ENCODE measurements at regions not wholly inside any gene's neighbourhood (a gene's known extent, or its start where the extent isn't known, plus 50 kb on each side); places are given as distances from the start of the nearest gene placed in this dataset.

DNA sequence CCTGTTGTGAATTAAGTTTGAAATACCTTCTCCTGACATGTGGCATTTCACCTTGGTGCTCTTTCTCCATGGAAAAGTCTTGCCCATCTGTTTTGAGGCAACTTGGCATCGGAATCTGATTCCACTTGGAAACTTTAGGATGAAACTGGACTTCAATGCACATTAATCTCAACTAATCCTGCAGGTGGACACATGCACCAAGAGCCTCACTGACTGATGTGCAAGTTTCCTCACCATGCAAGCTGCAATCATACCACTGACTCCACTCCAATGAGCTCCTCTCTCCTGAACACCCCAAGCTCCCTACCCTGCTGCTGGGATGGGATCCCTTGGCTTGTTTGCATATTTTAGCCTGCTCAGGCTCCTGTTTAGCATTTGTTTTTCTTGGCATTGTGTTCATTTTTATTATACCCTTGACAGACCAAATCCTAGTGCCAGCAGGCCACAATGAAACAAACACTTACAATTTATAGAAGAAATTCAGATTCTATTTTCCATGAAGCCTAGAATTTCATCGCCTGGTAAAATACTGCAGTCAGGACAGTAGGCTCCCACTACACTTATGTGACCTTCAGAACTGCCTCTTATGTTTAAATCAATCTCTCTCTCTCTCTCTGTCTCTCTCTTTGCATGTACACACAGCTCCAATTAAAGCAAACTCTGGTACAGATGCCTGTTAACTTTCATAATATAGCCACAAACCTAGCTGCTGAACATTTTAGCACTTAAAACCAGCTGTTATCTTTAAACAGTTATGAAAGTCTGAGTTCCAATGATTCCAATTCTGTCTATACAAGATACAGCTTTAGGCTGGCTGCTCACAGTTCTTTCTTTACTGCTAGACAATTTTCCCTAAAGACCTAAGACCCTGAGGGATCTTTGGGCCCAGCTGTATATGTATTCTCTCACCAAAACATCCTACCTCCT is 141.5 kb downstream of the OSR1 start:
- Histone ChIP-seq H3K4me3 (ENCODE audit: low read length) (no peak overlapping the region), H2AFZ (ENCODE audit: low read depth, low read length) (no peak overlapping the region), H3K27me3 (ENCODE audit: insufficient read depth, low read depth, low read length) (no peaks in the 10 kb centered on the region), H4K20me1 (ENCODE audit: insufficient read depth) (no peaks in the 10 kb centered on the region), H3F3A (ENCODE audit: insufficient read depth, low read length, poor library complexity, severe bottlenecking) (no peaks in the 10 kb centered on the region), H3K9me2 (ENCODE audit: insufficient read depth, low read length) (no peaks in the 10 kb centered on the region), H3K9ac (ENCODE audit: low read length) (no peak overlapping the region), H3K9me3 (ENCODE audit: low read length) (no peaks in the 10 kb centered on the region), H3K36me3 (ENCODE audit: insufficient read depth, low read length) (no peaks in the 10 kb centered on the region), H3K79me2 (replicated peaks; ENCODE audit: insufficient read depth, low read length) (no peaks in the 10 kb centered on the region), H3K27ac (ENCODE audit: low read length) (no peak overlapping the region), H3K4me2 (ENCODE audit: low read length) (no peak overlapping the region)
- TF ChIP-seq, protein P1, sequence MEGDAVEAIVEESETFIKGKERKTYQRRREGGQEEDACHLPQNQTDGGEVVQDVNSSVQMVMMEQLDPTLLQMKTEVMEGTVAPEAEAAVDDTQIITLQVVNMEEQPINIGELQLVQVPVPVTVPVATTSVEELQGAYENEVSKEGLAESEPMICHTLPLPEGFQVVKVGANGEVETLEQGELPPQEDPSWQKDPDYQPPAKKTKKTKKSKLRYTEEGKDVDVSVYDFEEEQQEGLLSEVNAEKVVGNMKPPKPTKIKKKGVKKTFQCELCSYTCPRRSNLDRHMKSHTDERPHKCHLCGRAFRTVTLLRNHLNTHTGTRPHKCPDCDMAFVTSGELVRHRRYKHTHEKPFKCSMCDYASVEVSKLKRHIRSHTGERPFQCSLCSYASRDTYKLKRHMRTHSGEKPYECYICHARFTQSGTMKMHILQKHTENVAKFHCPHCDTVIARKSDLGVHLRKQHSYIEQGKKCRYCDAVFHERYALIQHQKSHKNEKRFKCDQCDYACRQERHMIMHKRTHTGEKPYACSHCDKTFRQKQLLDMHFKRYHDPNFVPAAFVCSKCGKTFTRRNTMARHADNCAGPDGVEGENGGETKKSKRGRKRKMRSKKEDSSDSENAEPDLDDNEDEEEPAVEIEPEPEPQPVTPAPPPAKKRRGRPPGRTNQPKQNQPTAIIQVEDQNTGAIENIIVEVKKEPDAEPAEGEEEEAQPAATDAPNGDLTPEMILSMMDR (IDR thresholded peaks at IDR 0.05; ENCODE audit: poor library complexity, severe bottlenecking), result no peak
- TF ChIP-seq TAF1 (IDR thresholded peaks at IDR 0.05; ENCODE audit: low read depth), result no peak
- TF ChIP-seq RAD21 (conservative IDR thresholded peaks at IDR 0.05), result no peak
- TF ChIP-seq, protein P2, sequence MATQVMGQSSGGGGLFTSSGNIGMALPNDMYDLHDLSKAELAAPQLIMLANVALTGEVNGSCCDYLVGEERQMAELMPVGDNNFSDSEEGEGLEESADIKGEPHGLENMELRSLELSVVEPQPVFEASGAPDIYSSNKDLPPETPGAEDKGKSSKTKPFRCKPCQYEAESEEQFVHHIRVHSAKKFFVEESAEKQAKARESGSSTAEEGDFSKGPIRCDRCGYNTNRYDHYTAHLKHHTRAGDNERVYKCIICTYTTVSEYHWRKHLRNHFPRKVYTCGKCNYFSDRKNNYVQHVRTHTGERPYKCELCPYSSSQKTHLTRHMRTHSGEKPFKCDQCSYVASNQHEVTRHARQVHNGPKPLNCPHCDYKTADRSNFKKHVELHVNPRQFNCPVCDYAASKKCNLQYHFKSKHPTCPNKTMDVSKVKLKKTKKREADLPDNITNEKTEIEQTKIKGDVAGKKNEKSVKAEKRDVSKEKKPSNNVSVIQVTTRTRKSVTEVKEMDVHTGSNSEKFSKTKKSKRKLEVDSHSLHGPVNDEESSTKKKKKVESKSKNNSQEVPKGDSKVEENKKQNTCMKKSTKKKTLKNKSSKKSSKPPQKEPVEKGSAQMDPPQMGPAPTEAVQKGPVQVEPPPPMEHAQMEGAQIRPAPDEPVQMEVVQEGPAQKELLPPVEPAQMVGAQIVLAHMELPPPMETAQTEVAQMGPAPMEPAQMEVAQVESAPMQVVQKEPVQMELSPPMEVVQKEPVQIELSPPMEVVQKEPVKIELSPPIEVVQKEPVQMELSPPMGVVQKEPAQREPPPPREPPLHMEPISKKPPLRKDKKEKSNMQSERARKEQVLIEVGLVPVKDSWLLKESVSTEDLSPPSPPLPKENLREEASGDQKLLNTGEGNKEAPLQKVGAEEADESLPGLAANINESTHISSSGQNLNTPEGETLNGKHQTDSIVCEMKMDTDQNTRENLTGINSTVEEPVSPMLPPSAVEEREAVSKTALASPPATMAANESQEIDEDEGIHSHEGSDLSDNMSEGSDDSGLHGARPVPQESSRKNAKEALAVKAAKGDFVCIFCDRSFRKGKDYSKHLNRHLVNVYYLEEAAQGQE (IDR thresholded peaks at IDR 0.05; ENCODE audit: borderline replicate concordance), result no peak
- no peak for TF ChIP-seq SMC3 (conservative IDR thresholded peaks at IDR 0.05; ENCODE audit: poor library complexity)
- TF ChIP-seq EP300 (conservative IDR thresholded peaks at IDR 0.05; ENCODE audit: poor library complexity, severe bottlenecking), result no peak
- TF ChIP-seq EZH2 (IDR thresholded peaks at IDR 0.05; ENCODE audit: borderline replicate concordance, insufficient read depth, low read length, poor library complexity, severe bottlenecking), result no peak
- no peak for TF ChIP-seq MXI1 (conservative IDR thresholded peaks at IDR 0.05; ENCODE audit: poor library complexity, severe bottlenecking)
- no peak for TF ChIP-seq POLR2AphosphoS5 (IDR thresholded peaks at IDR 0.05)

DNA sequence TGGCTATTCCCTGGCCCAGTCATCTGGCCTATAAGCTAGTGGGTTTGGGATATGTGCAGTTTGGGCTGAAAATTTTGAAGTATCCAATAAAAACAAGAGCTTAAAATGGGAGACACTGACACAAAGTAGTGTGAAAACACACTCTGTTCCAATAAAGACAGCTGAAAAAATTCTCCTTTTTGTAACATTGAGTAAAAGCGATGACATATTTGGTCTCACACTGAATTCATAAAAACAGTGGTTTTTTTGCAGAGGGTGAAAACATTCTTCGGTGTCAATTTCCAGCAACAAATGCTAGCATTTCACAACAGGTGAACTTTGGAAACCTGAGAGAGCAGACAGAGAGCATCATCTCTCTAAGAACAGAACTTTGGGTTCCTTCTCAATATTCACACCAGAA is 142.2 kb downstream of the OSR1 start:
- Histone ChIP-seq H3F3A (ENCODE audit: insufficient read depth, low read length, poor library complexity, severe bottlenecking) (no peaks in the 10 kb centered on the region), H2AFZ (ENCODE audit: low read depth, low read length) (no peak overlapping the region), H4K20me1 (ENCODE audit: insufficient read depth) (no peaks in the 10 kb centered on the region), H3K27me3 (ENCODE audit: insufficient read depth, low read depth, low read length) (no peaks in the 10 kb centered on the region), H3K36me3 (ENCODE audit: insufficient read depth, low read length) (no peaks in the 10 kb centered on the region), H3K27ac (ENCODE audit: low read length) (no peak overlapping the region), H3K9me2 (ENCODE audit: insufficient read depth, low read length) (no peaks in the 10 kb centered on the region), H3K9me3 (ENCODE audit: low read length) (no peaks in the 10 kb centered on the region), H3K4me3 (ENCODE audit: low read length) (no peak overlapping the region), H3K79me2 (replicated peaks; ENCODE audit: insufficient read depth, low read length) (no peaks in the 10 kb centered on the region), H3K9ac (ENCODE audit: low read length) (no peak overlapping the region), H3K4me2 (ENCODE audit: low read length) (no peak overlapping the region)
- TF ChIP-seq SMC3 (conservative IDR thresholded peaks at IDR 0.05; ENCODE audit: poor library complexity) (no peak), RAD21 (conservative IDR thresholded peaks at IDR 0.05) (no peak)

Data from neural cell (in vitro differentiated cells).